OCI-LY1 (cell line): ENCODE measurements at regions not wholly inside any gene's neighbourhood (a gene's known extent, or its start where the extent isn't known, plus 50 kb on each side); places are given as distances from the start of the nearest gene placed in this dataset.

ENCODE experiments used
- EZH2 ChIP-seq: fragments of 200-600 bp; sonication (generic), shearing (Covaris generic); IDR thresholded peaks from 2 replicates; pipeline ENCODE4 v1.8.0; 2017; ENCODE audit warnings: borderline replicate concordance, mixed run types, mild to moderate bottlenecking, antibody characterized with exemption, low read length, moderate library complexity, mixed read lengths
- TF ChIP-seq, protein P1 (sequence below): fragments of 200-600 bp; sonication (generic), shearing (Covaris generic); IDR thresholded peaks from 2 replicates; pipeline ENCODE4 v1.5.1; 2017; ENCODE audit warnings: mild to moderate bottlenecking, antibody characterized with exemption, low read length, moderate library complexity, mixed read lengths

DNA sequence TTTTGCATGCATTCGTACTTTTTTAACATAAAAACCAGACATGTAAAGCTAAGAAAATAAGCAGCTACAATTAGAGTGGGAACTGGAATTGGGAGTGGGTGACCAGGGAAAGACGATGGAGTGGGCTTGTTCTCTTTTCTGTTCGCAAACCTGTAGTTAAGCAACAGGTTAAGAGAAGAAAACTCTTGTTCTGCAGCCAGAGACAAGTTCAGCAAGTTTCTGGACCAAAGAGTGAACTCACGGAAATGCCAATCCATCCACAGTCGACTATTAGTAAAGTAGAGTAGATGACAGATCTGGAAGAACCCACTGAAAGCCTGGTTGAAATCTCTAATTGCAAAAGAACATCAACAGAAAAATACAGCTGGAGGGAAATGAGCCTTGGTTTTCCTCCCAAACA lies 197.8 kb downstream of the TFAP2A start:
- TF ChIP-seq, protein P1, sequence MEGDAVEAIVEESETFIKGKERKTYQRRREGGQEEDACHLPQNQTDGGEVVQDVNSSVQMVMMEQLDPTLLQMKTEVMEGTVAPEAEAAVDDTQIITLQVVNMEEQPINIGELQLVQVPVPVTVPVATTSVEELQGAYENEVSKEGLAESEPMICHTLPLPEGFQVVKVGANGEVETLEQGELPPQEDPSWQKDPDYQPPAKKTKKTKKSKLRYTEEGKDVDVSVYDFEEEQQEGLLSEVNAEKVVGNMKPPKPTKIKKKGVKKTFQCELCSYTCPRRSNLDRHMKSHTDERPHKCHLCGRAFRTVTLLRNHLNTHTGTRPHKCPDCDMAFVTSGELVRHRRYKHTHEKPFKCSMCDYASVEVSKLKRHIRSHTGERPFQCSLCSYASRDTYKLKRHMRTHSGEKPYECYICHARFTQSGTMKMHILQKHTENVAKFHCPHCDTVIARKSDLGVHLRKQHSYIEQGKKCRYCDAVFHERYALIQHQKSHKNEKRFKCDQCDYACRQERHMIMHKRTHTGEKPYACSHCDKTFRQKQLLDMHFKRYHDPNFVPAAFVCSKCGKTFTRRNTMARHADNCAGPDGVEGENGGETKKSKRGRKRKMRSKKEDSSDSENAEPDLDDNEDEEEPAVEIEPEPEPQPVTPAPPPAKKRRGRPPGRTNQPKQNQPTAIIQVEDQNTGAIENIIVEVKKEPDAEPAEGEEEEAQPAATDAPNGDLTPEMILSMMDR: no peak
- no peak for TF ChIP-seq EZH2
